SK-N-SH (cell line): ENCODE measurements at regions not wholly inside any gene's neighbourhood (a gene's known extent, or its start where the extent isn't known, plus 50 kb on each side); places are given as distances from the start of the nearest gene placed in this dataset.

Experiments used
- CTCF ChIA-PET: fragments of 300-600, 350-600 bp; formaldehyde crosslinking; extraction: SDS; loops from one replicate; lab custom pipeline; 2021; lab: Yijun Ruan, JAX
- POLR2A ChIA-PET: fragments of 350-600 bp; sonication (Branson Sonifier 250); formaldehyde crosslinking; extraction: SDS; loops from one replicate; lab custom pipeline; 2020; ENCODE audit warnings: antibody characterized with exemption, inconsistent platforms; lab: Yijun Ruan, JAX
- DNase-seq: peaks from one replicate; pipeline ENCODE4 v3.0.0; 2012
- H2AFZ ChIP-seq: fragments of 200-600 bp; sonication (generic); 2 replicates; pipeline ENCODE4 v1.8.1; 2016; ENCODE audit warnings: antibody characterized with exemption, mild to moderate bottlenecking, low read depth
- H3F3A ChIP-seq: fragments of 200-600 bp; sonication (generic); replicated peaks from 2 replicates; pipeline ENCODE3; 2016; ENCODE audit warnings: antibody characterized with exemption, mild to moderate bottlenecking; ENCODE audit not compliant: insufficient read depth
- H3K27ac ChIP-seq, 2 experiments: fragments of 200-500 bp in 1 of 2; fragments of 200-600 bp in 1 of 2; sonication (Bioruptor generic) in 1 of 2; sonication (generic), shearing (Covaris generic) in 1 of 2; 2 replicates each; pipeline versions ENCODE4 v1.5.1 to v1.6.1; 2014 to 2016; ENCODE audit warnings: low read depth in 2 of 2, inconsistent platforms in 1 of 2, low read length in 1 of 2, mild to moderate bottlenecking in 1 of 2, mixed read lengths in 1 of 2
- H3K27me3 ChIP-seq: fragments of 200-600 bp; sonication (generic), shearing (Covaris generic); 2 replicates; pipeline ENCODE4 v1.6.1; 2016; ENCODE audit warnings: mixed run types; ENCODE audit not compliant: insufficient read depth
- H3K36me3 ChIP-seq, 2 experiments: fragments of 200-500 bp in 1 of 2; fragments of 200-600 bp in 1 of 2; sonication (Bioruptor generic) in 1 of 2; sonication (generic) in 1 of 2; replicated peaks in 1 of 2; 2 replicates each; pipeline versions ENCODE3 to v1.5.1; 2014 to 2016; ENCODE audit warnings: low read length in 1 of 2, mild to moderate bottlenecking in 1 of 2; ENCODE audit not compliant: insufficient read depth in 2 of 2, control insufficient read depth in 1 of 2
- H3K4me1 ChIP-seq, 2 experiments: fragments of 200-500 bp in 1 of 2; fragments of 200-600 bp in 1 of 2; sonication (Bioruptor generic) in 1 of 2; sonication (generic), shearing (Covaris generic) in 1 of 2; 2 replicates each; pipeline versions ENCODE4 v1.5.1 to v1.6.1; 2014 to 2016; ENCODE audit warnings: low read depth in 1 of 2, low read length in 1 of 2, mixed run types in 1 of 2; ENCODE audit not compliant: insufficient read depth in 2 of 2, control insufficient read depth in 1 of 2
- H3K4me2 ChIP-seq: fragments of 200-600 bp; sonication (generic), shearing (Covaris generic); 2 replicates; pipeline ENCODE4 v1.6.1; 2017; ENCODE audit warnings: mixed run types
- H3K4me3 ChIP-seq, 2 experiments: fragments of 200-500 bp in 1 of 2; fragments of 200-600 bp in 1 of 2; sonication (Bioruptor generic) in 1 of 2; sonication (generic), shearing (Covaris generic) in 1 of 2; 2 replicates each; pipeline versions ENCODE4 v1.5.1 to v1.8.1; 2014 to 2016; ENCODE audit warnings: low read depth in 2 of 2, inconsistent platforms in 1 of 2, low read length in 1 of 2, mild to moderate bottlenecking in 1 of 2, mixed read lengths in 1 of 2, moderate library complexity in 1 of 2
- H3K79me2 ChIP-seq: fragments of 200-600 bp; sonication (generic); 2 replicates; pipeline ENCODE4 v1.8.1; 2017; ENCODE audit warnings: mild to moderate bottlenecking; ENCODE audit not compliant: insufficient read depth
- H3K9ac ChIP-seq: fragments of 200-600 bp; sonication (generic); 2 replicates; pipeline ENCODE4 v1.6.1; 2017; ENCODE audit warnings: mixed run types
- H3K9me2 ChIP-seq: fragments of 200-600 bp; sonication (generic); 2 replicates; pipeline ENCODE4 v1.6.1; 2017; ENCODE audit warnings: mixed run types
- H3K9me3 ChIP-seq: fragments of 200-600 bp; sonication (generic); 2 replicates; pipeline ENCODE4 v1.6.1; 2017; ENCODE audit warnings: mixed run types, mild to moderate bottlenecking, moderate library complexity
- H4K20me1 ChIP-seq: fragments of 200-600 bp; sonication (generic); 2 replicates; pipeline ENCODE4 v1.6.1; 2017; ENCODE audit warnings: mild to moderate bottlenecking, mixed run types; ENCODE audit not compliant: insufficient read depth
- CHD2 ChIP-seq: fragments of 150-350 bp; IDR thresholded peaks from 2 replicates; pipeline ENCODE4 v1.6.1; 2018; ENCODE audit warnings: low read length; ENCODE audit not compliant: partially characterized antibody
- CTCF ChIP-seq: fragments of 200-600 bp; sonication (generic); IDR thresholded peaks from 2 replicates; pipeline ENCODE4 v1.6.1; 2017; ENCODE audit warnings: antibody characterized with exemption, mild to moderate bottlenecking, moderate library complexity
- ELF1 ChIP-seq: IDR thresholded peaks from 2 replicates; pipeline ENCODE4 v1.4.0; 2012
- EP300 ChIP-seq, 2 experiments: IDR thresholded peaks; 2 replicates each; pipeline versions ENCODE4 v1.4.0 to v1.6.1; 2012; ENCODE audit warnings: borderline replicate concordance in 1 of 2, low read depth in 1 of 2, low read length in 1 of 2
- FOSL2 ChIP-seq: IDR thresholded peaks from 2 replicates; pipeline ENCODE4 v1.4.0; 2012; ENCODE audit warnings: low read depth, mild to moderate bottlenecking, moderate library complexity, borderline replicate concordance
- FOXJ3 ChIP-seq: sonication (generic); formaldehyde crosslinking; IDR thresholded peaks from 2 replicates; pipeline ENCODE4 v1.5.1; 2020; ENCODE audit warnings: mild to moderate bottlenecking, missing genetic modification reagents
- FOXM1 ChIP-seq: IDR thresholded peaks from 2 replicates; pipeline ENCODE4 v1.4.0; 2012; ENCODE audit warnings: low read depth, mild to moderate bottlenecking
- GABPA ChIP-seq: IDR thresholded peaks from 2 replicates; pipeline ENCODE4 v1.4.0; 2012; ENCODE audit warnings: low read depth, mild to moderate bottlenecking
- JUND ChIP-seq: IDR thresholded peaks from 2 replicates; pipeline ENCODE4 v1.4.0; 2012
- MEF2A ChIP-seq: IDR thresholded peaks from 2 replicates; pipeline ENCODE4 v1.4.0; 2012; ENCODE audit warnings: low read depth, borderline replicate concordance
- MXI1 ChIP-seq: IDR thresholded peaks from 2 replicates; pipeline ENCODE4 v1.6.1; 2012; ENCODE audit warnings: mild to moderate bottlenecking, low read depth, low read length, improper control_type of control experiment
- PBX3 ChIP-seq: IDR thresholded peaks from 2 replicates; pipeline ENCODE4; 2012
- POLR2AphosphoS5 ChIP-seq: IDR thresholded peaks from 2 replicates; pipeline ENCODE4 v1.6.1; 2012; ENCODE audit warnings: low read depth, low read length
- RAD21 ChIP-seq: IDR thresholded peaks from 2 replicates; pipeline ENCODE4 v1.6.1; 2012; ENCODE audit warnings: mild to moderate bottlenecking, low read length
- RXRA ChIP-seq: IDR thresholded peaks from 2 replicates; pipeline ENCODE4 v1.4.0; 2012; ENCODE audit warnings: low read depth, mild to moderate bottlenecking, borderline replicate concordance
- TAF1 ChIP-seq: IDR thresholded peaks from 2 replicates; pipeline ENCODE4 v1.6.1; 2012; ENCODE audit warnings: low read depth, mild to moderate bottlenecking, low read length, moderate library complexity, borderline replicate concordance
- TCF12 ChIP-seq: IDR thresholded peaks from 2 replicates; pipeline ENCODE4 v1.4.0; 2012
- TEAD4 ChIP-seq: IDR thresholded peaks from 2 replicates; pipeline ENCODE4 v1.4.0; 2012; ENCODE audit warnings: mild to moderate bottlenecking, borderline replicate concordance; ENCODE audit not compliant: insufficient read depth
- YY1 ChIP-seq: IDR thresholded peaks from 2 replicates; pipeline ENCODE4 v1.4.0; 2012; ENCODE audit warnings: low read depth, mild to moderate bottlenecking
- ZBTB33 ChIP-seq: IDR thresholded peaks from 2 replicates; pipeline ENCODE4 v1.4.0; 2012; ENCODE audit warnings: low read depth, borderline replicate concordance
- WGBS: methylation state at CpG from one replicate; pipeline ENCODE4 v1.1.6; 2017; ENCODE audit warnings: low lambda C conversion rate; 5-methylcytosine and 5-hydroxymethylcytosine counted together
- TF ChIP-seq, protein P1 (sequence below): fragments of 150-350 bp; IDR thresholded peaks from 2 replicates; pipeline ENCODE4 v1.6.1; 2017; ENCODE audit warnings: antibody characterized with exemption, low read length, low read depth, borderline replicate concordance

- ChIA-PET POLR2A (no interaction called here), CTCF (interaction anchor here (0.5 to 1.1 kb wide), 2 partner anchors 17 to 26 kb away, joined by 3 read pairs; no protein-coding TSS in a partner anchor)
- H3K9ac ChIP-seq: no peak overlapping the region
- H2AFZ ChIP-seq: no peak overlapping the region
- TF ChIP-seq JUND (no peak), MXI1 (no peak), PBX3 (no peak), YY1 (no peak), ZBTB33 (no peak), GABPA (no peak), TEAD4 (no peak), EP300 (IDR thresholded peaks at IDR 0.05; ENCODE audit: borderline replicate concordance in 1 of 2, low read depth in 1 of 2, low read length in 1 of 2) (no peak), FOXM1 (no peak), ELF1 (no peak), FOXJ3 (CRISPR knock-in tag) (no peak), MEF2A (no peak)
- TF ChIP-seq, protein P1, sequence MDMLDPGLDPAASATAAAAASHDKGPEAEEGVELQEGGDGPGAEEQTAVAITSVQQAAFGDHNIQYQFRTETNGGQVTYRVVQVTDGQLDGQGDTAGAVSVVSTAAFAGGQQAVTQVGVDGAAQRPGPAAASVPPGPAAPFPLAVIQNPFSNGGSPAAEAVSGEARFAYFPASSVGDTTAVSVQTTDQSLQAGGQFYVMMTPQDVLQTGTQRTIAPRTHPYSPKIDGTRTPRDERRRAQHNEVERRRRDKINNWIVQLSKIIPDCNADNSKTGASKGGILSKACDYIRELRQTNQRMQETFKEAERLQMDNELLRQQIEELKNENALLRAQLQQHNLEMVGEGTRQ: no peak
- H3K36me3 ChIP-seq: no peaks in the 10 kb centered on the region
- WGBS: 45% methylated on average over 1 of the region's 1 CpG
- H3K4me1 ChIP-seq: no peaks in the 10 kb centered on the region
- no peaks in the 10 kb centered on the region for H3K79me2 ChIP-seq
- no peaks in the 10 kb centered on the region for H3F3A ChIP-seq
- no peaks in the 10 kb centered on the region for H3K9me3 ChIP-seq
- no peaks in the 10 kb centered on the region for H3K27me3 ChIP-seq
- no peaks in the 10 kb centered on the region for H4K20me1 ChIP-seq
- H3K4me2 ChIP-seq: no peak overlapping the region
- no peaks in the 10 kb centered on the region for H3K9me2 ChIP-seq
- no peak overlapping the region for H3K4me3 ChIP-seq
- H3K27ac ChIP-seq: no peak overlapping the region
- no peak for DNase-seq
Observed at GRCh38 chr3:59289831-59290230, 240.0 kb upstream of the CFAP20DC start.

- Histone ChIP-seq H3K9me2 (no peaks in the 10 kb centered on the region), H3K4me3 (no peak overlapping the region), H3F3A (no peaks in the 10 kb centered on the region), H3K27me3 (no peaks in the 10 kb centered on the region), H4K20me1 (no peaks in the 10 kb centered on the region), H3K4me2 (no peak overlapping the region), H3K9ac (no peak overlapping the region), H3K79me2 (no peaks in the 10 kb centered on the region), H3K36me3 (no peaks in the 10 kb centered on the region)
- CTCF ChIA-PET: interaction anchor here (1.1 kb wide), 1 partner anchor 18 kb away, joined by 3 read pairs; no protein-coding TSS in a partner anchor
- TF ChIP-seq TEAD4 (no peak), TCF12 (no peak), POLR2AphosphoS5 (no peak), MXI1 (no peak), ZBTB33 (no peak), RXRA (no peak), TAF1 (no peak), GABPA (no peak), CHD2 (no peak), ELF1 (no peak), FOSL2 (no peak), FOXM1 (no peak), CTCF (no peak), RAD21 (no peak)
- TF ChIP-seq, all 33 proteins: peak for 0
- POLR2A ChIA-PET: no interaction called here
- Histone ChIP-seq H3K4me1 (no peaks in the 10 kb centered on the region), H3K9me3 (no peaks in the 10 kb centered on the region), H3K27ac (no peak overlapping the region), H2AFZ (no peak overlapping the region)
- no peak for DNase-seq
- 26% methylated on average over 3 of the region's 3 CpGs for WGBS
Observed at GRCh38 chr3:59288951-59289350, 239.1 kb upstream of the CFAP20DC start.
